K562 (cell line): ENCODE measurements at regions not wholly inside any gene's neighbourhood (a gene's known extent, or its start where the extent isn't known, plus 50 kb on each side); places are given as distances from the start of the nearest gene placed in this dataset.

Experiments
- ATAC-seq: fragments of 200-7000 bp; cut with Tn5 transposase; 3 replicates; pipeline ENCODE4 v1.9.1; 2020; ENCODE audit warnings: moderate library complexity
- BruUV-seq: library from RNA; stranded (reverse); fragments of 400-500 nt; replicated peaks from 2 replicates; lab custom pipeline; 2021; lab: Mats Ljungman, UMichigan
- CTCF ChIA-PET: fragments of 300-600 bp; formaldehyde crosslinking; extraction: SDS; loops from one replicate; lab custom pipeline; 2021; ENCODE audit warnings: low intra/inter-chr PET ratio; lab: Yijun Ruan, JAX
- POLR2A ChIA-PET: fragments of 300-600, 350-650 bp; sonication (Branson Sonifier 250); formaldehyde crosslinking; extraction: SDS; loops from one replicate; lab custom pipeline; 2021; ENCODE audit warnings: antibody characterized with exemption, inconsistent platforms; lab: Yijun Ruan, JAX
- DNase-seq, 4 experiments: peaks; one replicate each; pipeline versions ENCODE4 v3.0.0 to v3.0.0-alpha.2; 2011 to 2018; ENCODE audit warnings: low spot score in 3 of 4, mixed read lengths in 3 of 4; ENCODE audit errors: extremely low read depth in 1 of 4
- FAIRE-seq: peaks from 2 replicates; lab custom pipeline; 2011; peaks lifted over from hg19 to GRCh38; lab: Jason Lieb, UNC
- H2AFZ ChIP-seq: 2 replicates; pipeline ENCODE4 v1.6.0; 2011; ENCODE audit warnings: low read depth, low read length, control low read depth, inconsistent platforms
- H3K27ac ChIP-seq: fragments of 200-600 bp; 3 replicates; pipeline ENCODE4 v1.8.0; 2011; ENCODE audit warnings: low read depth, mild to moderate bottlenecking, control low read depth, inconsistent platforms, low read length, moderate library complexity, mixed read lengths; ENCODE audit errors: extremely low read depth
- H3K27me3 ChIP-seq, 2 experiments: fragments of 300-600 bp in 1 of 2; 2 replicates in 1 of 2; 3 replicates in 1 of 2; pipeline versions ENCODE4 v1.6.0 to v1.8.0; 2011; ENCODE audit warnings: inconsistent platforms in 2 of 2, low read length in 2 of 2, mild to moderate bottlenecking in 1 of 2, mixed read lengths in 1 of 2, moderate library complexity in 1 of 2; ENCODE audit not compliant: control insufficient read depth in 2 of 2, insufficient read depth in 2 of 2
- H3K36me3 ChIP-seq: fragments of 300-600 bp; 3 replicates; pipeline ENCODE4 v1.8.0; 2011; ENCODE audit warnings: mild to moderate bottlenecking, low read length, inconsistent platforms; ENCODE audit not compliant: control insufficient read depth, insufficient read depth
- H3K4me1 ChIP-seq, 2 experiments: fragments of 200-600 bp in 1 of 2; replicated peaks in 1 of 2; 2 replicates in 1 of 2; 3 replicates in 1 of 2; pipeline versions ENCODE4 v1.5.1 to v1.8.0; 2011; ENCODE audit warnings: inconsistent platforms in 2 of 2, low read length in 2 of 2, mild to moderate bottlenecking in 1 of 2, mixed read lengths in 1 of 2, moderate library complexity in 1 of 2; ENCODE audit not compliant: control insufficient read depth in 2 of 2, insufficient read depth in 2 of 2
- H3K4me2 ChIP-seq: 2 replicates; pipeline ENCODE4 v1.6.1; 2011; ENCODE audit warnings: low read length, control low read depth, inconsistent platforms, mixed read lengths; ENCODE audit not compliant: insufficient read depth
- H3K4me3 ChIP-seq: fragments of 200-600 bp; sonication (generic), shearing (Covaris generic); 2 replicates; pipeline ENCODE4 v1.5.1; 2016; ENCODE audit warnings: control low read depth, inconsistent platforms
- H3K79me2 ChIP-seq: fragments of 200-600 bp; 3 replicates; pipeline ENCODE4 v1.8.0; 2011; ENCODE audit warnings: low read length, inconsistent platforms; ENCODE audit not compliant: control insufficient read depth, insufficient read depth
- H3K9ac ChIP-seq, 2 experiments: 2 replicates each; pipeline versions ENCODE4 v1.6.0 to v1.6.1; 2011; ENCODE audit warnings: low read depth in 2 of 2, low read length in 2 of 2, control low read depth in 1 of 2, inconsistent platforms in 1 of 2, mild to moderate bottlenecking in 1 of 2, mixed read lengths in 1 of 2; ENCODE audit not compliant: insufficient read depth in 1 of 2
- H3K9me1 ChIP-seq: one replicate; pipeline ENCODE4 v1.6.0; 2011; ENCODE audit warnings: inconsistent platforms, mild to moderate bottlenecking, low read length, moderate library complexity; ENCODE audit not compliant: control insufficient read depth, insufficient read depth
- H3K9me3 ChIP-seq: replicated peaks from 2 replicates; pipeline ENCODE4 v1.5.1; 2011; ENCODE audit warnings: low read depth, low read length, inconsistent platforms; ENCODE audit not compliant: control insufficient read depth, insufficient read depth
- H4K20me1 ChIP-seq: replicated peaks from 2 replicates; pipeline ENCODE4 v1.6.1; 2011; ENCODE audit warnings: low read length, inconsistent platforms, mixed read lengths; ENCODE audit not compliant: control insufficient read depth, insufficient read depth
- KDM1A ChIP-seq, 2 experiments: fragments of 450-650 bp; IDR thresholded peaks; 2 replicates each; pipeline ENCODE4 v1.6.1; 2016; ENCODE audit warnings: mild to moderate bottlenecking in 2 of 2
- MBD1 ChIP-seq: fragments of 250-450 bp; sonication (Bioruptor Pico); IDR thresholded peaks from 2 replicates; pipeline ENCODE4 v1.8.0; 2022; ENCODE audit warnings: inconsistent platforms
- MCM7 ChIP-seq, 2 experiments: fragments of 450-650 bp; IDR thresholded peaks; 2 replicates each; pipeline ENCODE4 v1.6.1; 2016 to 2018
- POLR2AphosphoS2 ChIP-seq: IDR thresholded peaks from 2 replicates; pipeline ENCODE4 v1.6.1; 2012; ENCODE audit warnings: low read length, improper control_type of control experiment
- WGBS: fragments of 100-300 bp; shearing (Covaris generic); methylation state at CpG from one replicate; pipeline ENCODE4 v1.1.6; 2016; ENCODE audit warnings: low coverage, mixed read lengths; ENCODE audit not compliant: insufficient coverage; ENCODE audit errors: missing lambda C conversion rate; 5-methylcytosine and 5-hydroxymethylcytosine counted together
- in situ Hi-C: fragments of 300-500 bp; cut with MboI; formaldehyde crosslinking; loops from 4 replicates; pipeline ENCODE4 v1.15.0; 2018; ENCODE audit warnings: inconsistent platforms, mixed read lengths
- intact Hi-C: fragments of 100-400 bp; cut with micrococcal nuclease; formaldehyde crosslinking; loops from 2 replicates; pipeline ENCODE4 v1.14.2; 2022

GRCh38 chr4:56746639-56747038, 65.5 kb upstream of the HOPX start:
- POLR2A ChIA-PET = interaction anchor here (0.7 to 0.8 kb wide), 3 partner anchors 9 to 1471 kb away, joined by 3 to 4 read pairs (median 3); no protein-coding TSS in a partner anchor
- 2% methylated on average over 5 of the region's 5 CpGs for WGBS

More at GRCh38 chr4:56746639-56747038, 65.5 kb upstream of the HOPX start:
- Histone ChIP-seq H3K9me3 (no peaks in the 10 kb centered on the region), H4K20me1 (no peaks in the 10 kb centered on the region), H3K27me3 (peaks cover 2 to 8% of the 10 kb centered on the region in 2 experiments; a peak in 2 of 5 replicates), H3K4me1 (no peaks in the 10 kb centered on the region), H3K9me1 (no peaks in the 10 kb centered on the region), H3K36me3 (no peaks in the 10 kb centered on the region), H3K9ac (no peak overlapping the region), H3K4me2 (no peak overlapping the region), H3K79me2 (no peaks in the 10 kb centered on the region), H3K4me3 (no peak overlapping the region), H2AFZ (no peak overlapping the region), H3K27ac (no peak overlapping the region)
- CTCF ChIA-PET = no interaction called here
- no peak for FAIRE-seq
- no peak for ATAC-seq
- DNase-seq = no peak
- in situ Hi-C loops = no loop called here
- no peak for TF ChIP-seq KDM1A (IDR thresholded peaks at IDR 0.05)
- TF ChIP-seq MCM7 (IDR thresholded peaks at IDR 0.05) = no peak
- no peak for TF ChIP-seq POLR2AphosphoS2
- no peak for TF ChIP-seq MBD1
- BruUV-seq = no TSS peak
- intact Hi-C loops = no loop called here
